Stimulated activated CD4-positive, alpha-beta T cell treated with anti-CD3 and anti-CD28 coated beads, Interleukin-1b, Interleukin-23, amount 100 ng/mL, for 1 hour (primary cell): ENCODE measurements at regions not wholly inside any gene's neighbourhood (a gene's known extent, or its start where the extent isn't known, plus 50 kb on each side); places are given as distances from the start of the nearest gene placed in this dataset.

Source experiments
- DNase-seq, 2 donors: peaks; one replicate each; pipeline ENCODE4 v3.0.0-alpha.2; 2020; ENCODE audit warnings: low read depth in 2 of 2

GRCh38 chr20:60822699-60823607, 429.1 kb upstream of the CDH4 start:
- DNase-seq, result no peak

DNA sequence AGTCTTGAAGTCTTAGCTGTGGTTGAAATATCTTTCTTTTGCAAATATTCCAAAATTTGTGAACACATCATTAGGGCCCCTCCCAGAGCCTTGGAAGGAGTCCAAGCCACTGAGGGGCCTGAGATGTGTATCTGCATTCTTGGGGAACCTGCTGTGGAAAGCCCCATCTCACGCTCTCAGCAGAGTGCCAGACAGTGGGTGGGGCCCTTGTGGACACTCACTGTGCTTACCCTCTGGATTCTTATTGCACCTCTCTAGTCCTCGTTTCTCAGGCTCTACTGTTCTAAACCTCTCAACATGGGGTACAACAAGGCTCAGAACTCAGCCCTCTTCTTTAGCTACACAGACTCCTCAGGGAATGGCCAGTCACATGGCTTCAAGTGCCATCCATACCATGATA, 416.2 kb upstream of the CDH4 start:
- no peak for DNase-seq

DNA sequence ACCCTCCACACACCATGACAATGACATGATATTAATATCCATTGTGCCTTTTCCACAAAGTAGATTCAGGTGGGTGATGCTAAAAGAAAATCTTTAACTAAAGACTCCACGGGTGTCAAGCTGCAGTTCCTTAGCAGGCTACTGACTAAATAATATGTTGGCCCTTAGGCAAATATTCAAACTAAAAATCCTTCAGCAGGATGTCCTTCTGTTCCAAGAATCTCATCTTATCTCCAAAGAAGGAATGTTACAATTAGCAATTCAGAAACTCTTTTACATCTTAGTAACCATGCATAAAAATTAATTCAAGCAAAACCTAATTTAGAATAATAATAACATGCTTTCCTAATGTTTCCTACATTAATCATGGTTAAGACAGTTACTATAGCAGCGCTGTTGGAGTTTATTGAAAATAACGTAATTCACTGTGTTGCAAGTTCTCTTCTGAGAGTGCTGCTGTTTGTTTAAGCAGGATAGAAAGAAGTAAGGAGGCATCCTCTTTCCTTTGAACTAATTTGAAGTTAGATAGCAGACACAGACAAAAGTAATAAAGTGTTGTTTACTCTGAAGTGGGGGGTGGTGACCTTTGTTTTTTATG, 414.8 kb upstream of the CDH4 start:
- no peak for DNase-seq

DNA sequence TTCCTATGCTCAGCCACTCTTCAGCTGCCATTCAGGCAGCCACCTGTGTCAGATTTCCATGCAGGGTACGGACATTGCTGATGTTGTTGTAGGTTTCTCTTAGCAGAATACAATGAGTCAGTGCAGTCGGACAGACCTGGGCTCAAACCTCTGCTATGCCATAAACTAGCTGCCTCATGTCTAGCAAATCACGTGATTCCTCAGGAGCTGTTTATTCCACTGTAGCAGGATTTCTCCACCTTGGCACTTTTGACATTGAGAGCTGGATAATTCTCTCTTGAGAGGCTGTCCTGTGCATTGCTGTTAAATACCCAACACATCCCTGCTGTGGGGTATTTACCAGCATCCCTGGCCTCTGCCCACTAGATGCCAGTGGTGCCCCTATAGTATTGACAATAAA, 413.8 kb upstream of the CDH4 start:
- no peak for DNase-seq

DNA sequence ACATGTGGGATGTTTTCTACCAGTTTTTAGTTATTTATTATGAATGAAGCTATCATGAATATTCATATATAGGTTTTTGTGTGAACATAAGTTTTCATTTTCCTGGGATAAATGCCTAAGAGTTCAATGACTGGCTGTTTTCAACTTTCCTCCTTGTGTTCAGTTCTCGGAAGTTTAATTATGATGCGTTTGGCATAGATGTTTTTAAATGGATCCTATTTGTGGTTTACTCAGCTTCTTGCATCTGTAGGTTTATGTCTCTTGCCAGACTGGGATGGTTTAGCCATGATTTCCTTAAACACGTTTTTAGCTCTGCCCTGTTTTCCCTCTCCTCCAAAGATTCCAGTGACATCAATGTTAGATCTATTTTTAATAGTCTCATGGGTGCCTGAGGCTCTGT, 411.1 kb upstream of the CDH4 start:
- DNase-seq, result no peak

DNA sequence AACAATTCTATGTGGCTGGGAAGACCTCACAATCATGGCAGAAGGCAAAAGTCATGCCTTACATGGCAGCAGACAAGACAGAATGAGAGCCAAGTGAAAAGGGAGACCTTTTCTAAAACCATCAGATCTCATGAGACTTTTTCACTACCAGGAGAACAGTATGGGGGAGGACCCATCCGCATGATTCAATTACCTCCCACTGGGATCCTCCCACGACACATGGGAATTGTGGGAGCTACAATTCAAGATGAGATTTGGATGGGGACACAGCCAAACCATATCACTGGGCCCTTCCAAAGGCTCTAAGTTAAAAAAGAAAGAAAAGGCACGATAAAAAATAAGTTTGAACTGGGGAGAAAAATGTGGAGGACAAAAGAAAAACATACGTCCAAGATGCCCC, 406.9 kb upstream of the CDH4 start:
- no peak for DNase-seq

DNA sequence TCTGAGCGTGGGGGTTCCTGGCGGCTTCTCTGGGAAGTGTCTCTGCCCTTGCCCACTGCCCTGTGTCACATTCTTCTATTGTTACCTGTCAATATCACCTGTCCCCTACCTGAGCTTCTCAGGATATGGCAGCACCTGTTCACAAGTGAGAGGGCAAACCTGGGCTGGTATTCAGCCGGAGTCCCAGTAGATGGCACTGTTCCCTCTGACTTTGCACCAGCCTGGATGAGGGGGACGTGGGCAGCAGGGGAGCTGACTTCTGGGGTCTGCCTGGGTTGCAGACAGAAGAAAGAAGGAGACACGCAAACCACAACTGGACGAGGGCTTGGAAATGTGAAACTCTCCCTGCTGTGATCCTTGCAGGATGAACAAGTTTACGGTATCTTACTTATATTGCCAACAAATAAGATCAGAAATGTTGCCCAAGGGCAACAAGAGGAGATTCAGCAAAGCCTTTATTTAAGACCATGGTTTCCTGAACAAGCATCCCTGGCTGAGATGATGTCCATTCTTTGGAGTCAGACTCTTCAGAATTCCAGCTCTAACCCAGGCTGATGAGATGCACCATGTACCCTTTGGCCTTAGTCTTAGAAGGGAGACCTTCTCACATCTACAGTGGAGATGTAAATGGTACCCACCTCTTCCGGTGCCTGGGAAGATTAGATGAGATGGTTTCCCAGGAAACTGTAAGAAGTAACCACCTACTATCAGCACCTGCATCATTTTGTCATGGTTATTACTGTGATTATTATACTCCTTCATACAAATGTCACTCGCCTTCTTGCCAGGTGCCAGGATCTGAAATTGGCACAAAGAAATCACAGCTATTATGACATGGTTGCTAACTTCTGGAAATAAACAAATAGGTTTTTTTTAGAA, 400.0 kb upstream of the CDH4 start:
- no peak for DNase-seq

DNA sequence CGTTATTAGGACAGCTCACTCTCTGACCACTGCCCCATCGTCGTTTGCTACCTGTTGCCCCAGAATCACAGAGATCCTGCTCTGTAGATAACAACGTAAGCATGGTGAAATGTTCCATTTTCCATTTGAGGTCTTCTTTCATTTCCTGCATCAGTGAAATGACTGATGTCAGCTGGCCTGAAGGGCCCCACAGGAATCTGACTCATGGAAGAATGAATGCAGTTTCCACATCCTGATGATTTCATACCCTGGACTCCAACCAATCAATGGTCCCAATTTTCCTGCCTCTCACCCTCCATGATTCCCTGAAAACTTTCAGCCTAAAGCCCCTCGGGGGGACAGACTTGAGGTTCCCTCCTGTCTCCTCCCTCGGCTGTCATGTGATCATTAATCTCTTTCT, 394.4 kb upstream of the CDH4 start:
- DNase-seq, result no peak

DNA sequence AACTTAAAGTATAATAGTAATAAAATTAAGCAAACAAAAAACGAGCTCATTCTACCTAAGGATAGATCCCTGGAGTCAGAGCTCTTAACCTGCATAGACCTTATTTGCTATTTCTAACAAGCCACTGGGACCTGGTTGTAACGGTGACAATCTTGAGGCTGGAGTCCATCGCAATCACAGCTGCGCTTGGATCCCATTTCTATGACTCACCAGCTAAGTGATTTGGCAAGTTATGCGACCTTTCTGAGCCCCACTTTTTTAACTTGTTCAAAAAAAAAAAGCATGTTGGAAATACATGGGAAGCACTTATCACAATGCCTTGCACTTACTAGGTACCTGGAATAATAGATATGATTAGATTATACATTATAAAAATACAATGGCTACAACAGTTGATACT, 389.5 kb upstream of the CDH4 start:
- no peak for DNase-seq

- no peak for DNase-seq
These were observed 388.5 kb upstream of the CDH4 start for GRCh38 chr20:60863548-60863947.

- DNase-seq, result no peak
These were observed 384.5 kb upstream of the CDH4 start for GRCh38 chr20:60867589-60867988.

DNA sequence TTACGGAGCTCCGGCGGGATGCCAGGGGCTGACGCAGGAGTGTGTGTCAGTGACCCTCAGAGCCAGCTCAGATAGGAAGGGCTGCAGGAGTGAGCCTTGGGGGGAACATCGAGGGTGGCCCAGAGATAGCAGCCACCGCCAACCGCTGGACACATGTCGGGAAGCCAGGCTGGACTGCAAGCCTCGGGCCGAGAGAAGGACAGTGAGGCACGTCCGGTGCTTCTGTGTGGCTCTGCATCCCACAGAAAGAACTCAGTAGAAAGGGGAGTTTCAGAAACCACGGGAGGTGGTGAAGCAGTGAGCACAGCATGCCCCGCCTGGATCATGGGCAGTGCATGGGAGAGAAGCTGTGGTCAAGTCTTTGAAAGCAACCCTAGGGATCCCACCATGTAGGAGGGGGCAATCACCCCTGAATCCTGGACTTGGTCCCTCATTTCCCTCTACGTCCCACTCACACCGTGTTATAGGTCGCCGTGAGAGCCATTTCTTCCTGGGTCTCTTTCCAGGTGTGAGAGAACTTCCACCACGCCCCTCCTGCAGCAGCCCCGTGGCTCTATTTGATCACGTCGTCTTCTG, 383.7 kb upstream of the CDH4 start:
- DNase-seq, result no peak

DNA sequence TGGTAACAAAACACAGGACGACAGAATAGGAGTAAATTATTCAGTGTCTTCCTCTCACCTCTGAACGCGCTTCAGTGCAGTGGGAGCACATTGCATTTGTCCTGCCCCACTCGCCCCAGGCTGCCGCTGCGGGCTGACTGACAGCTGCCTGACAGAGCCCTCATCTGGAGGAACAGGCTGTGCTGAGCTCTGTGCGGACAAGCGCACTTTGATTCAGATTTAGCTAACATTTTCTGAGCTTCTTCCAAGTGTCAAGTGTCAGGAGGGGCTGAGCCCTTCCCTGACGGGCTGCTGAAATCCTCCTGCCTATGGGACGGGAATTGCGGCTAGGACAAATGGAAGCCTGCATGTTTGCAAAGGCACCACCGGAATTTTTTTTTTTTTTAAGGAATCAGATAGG, 383.0 kb upstream of the CDH4 start:
- no peak for DNase-seq

- no peak for DNase-seq
These were observed 382.4 kb upstream of the CDH4 start for GRCh38 chr20:60869625-60870024.

DNA sequence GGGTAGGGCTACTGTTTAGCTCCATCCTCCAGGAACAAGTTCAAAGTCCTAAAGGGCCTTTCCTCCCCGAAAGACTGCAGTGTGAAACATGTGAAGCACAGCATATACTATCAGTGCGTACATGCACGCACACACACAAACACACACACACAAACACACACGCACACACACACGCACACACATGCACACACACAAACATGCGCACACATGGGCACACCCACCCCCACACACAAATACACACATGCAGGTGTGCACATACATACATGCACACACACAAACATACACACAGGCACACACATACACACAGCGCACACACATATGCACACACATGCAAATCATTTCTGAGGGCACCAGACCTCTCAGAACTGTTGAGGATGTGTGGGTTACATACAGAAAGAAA, 382.0 kb upstream of the CDH4 start:
- no peak for DNase-seq

GRCh38 chr20:60872224-60872623, 379.8 kb upstream of the CDH4 start:
- DNase-seq, result no peak

DNA sequence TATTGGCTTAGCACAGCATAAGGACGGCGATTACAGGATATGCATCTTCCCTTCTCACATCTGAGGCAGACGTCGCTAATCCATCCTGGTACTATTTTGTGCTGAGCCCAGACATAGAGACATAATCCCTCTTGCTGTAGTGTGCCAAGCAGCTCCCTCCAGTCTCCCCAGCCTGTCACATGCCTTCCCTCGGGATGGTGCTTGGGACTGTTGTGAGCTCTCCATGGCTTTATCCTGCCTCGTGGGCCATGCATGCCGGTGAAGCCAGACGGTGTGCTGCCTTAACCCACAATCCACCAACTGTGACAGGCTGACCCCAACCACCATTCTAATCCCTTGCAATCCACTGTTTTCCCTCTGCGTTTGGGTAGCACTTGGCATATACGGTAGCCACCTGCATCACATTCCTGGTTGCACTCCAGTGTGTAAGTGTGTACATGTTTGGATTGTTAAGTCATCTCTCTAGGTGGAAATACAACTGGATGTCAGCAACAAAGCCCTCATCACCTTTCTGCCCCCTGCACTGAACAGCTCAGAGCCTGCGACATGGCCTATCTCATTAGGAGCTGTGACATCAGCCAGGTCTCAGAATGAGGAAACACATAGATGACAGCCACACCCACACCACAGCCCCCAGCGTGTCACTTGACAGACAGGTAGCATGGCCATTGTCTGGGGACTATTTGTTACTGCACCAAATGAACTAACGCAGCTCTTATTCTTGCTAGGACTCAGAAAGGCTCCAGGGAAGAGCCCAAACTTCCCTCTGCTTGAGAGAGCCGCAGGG, 374.8 kb upstream of the CDH4 start:
- no peak for DNase-seq

- no peak for DNase-seq
These were observed 369.2 kb upstream of the CDH4 start for GRCh38 chr20:60882836-60883235.

DNA sequence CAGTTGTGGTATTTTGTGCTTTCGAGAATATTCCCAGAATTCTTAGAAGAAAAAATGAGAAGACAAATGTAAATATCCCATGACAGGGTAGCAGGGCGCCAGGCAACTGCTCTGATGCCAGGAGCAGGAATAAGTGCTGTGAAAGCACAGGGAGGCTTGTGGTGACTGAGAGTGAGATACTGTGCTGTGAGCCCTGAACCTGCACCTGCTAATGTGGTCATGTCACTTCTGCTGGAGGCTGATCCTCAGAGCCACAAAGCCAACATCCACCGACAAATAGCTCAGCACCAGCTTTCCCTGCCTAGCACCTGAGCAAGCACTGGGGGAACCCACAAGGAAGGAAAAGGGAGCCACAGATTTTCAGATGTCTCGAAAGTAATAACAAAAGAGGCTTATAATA, 368.6 kb upstream of the CDH4 start:
- DNase-seq, result no peak

GRCh38 chr20:60884277-60884676, 367.8 kb upstream of the CDH4 start:
- no peak for DNase-seq

DNA sequence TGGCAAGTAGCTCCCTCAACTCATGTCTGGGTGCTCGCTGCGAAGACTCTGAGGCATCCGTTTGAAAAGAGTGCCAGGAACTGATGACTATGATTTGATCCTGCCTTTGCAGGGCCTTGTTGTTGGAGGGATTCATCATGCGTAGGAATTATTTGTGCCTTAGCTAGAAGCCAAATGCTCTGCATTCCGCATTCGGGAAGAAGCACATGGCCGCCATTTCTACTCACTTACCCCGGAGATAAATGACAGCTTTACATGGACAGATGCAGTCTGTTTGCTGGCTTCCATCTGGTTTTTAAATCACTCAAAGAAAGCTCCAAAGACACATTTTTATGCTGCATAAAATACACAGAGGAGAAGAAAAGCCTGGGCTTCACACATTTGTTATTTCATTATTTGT, 363.3 kb upstream of the CDH4 start:
- no peak for DNase-seq
